ENCODE measurements at regions not wholly inside any gene's neighbourhood (a gene's known extent, or its start where the extent isn't known, plus 50 kb on each side); places are given as distances from the start of the nearest gene placed in this dataset.

GRCh38 chr6:14857501-14857900 lies 388.4 kb upstream of the JARID2 start:
- TF ChIP-seq, protein P1, sequence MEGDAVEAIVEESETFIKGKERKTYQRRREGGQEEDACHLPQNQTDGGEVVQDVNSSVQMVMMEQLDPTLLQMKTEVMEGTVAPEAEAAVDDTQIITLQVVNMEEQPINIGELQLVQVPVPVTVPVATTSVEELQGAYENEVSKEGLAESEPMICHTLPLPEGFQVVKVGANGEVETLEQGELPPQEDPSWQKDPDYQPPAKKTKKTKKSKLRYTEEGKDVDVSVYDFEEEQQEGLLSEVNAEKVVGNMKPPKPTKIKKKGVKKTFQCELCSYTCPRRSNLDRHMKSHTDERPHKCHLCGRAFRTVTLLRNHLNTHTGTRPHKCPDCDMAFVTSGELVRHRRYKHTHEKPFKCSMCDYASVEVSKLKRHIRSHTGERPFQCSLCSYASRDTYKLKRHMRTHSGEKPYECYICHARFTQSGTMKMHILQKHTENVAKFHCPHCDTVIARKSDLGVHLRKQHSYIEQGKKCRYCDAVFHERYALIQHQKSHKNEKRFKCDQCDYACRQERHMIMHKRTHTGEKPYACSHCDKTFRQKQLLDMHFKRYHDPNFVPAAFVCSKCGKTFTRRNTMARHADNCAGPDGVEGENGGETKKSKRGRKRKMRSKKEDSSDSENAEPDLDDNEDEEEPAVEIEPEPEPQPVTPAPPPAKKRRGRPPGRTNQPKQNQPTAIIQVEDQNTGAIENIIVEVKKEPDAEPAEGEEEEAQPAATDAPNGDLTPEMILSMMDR (IDR thresholded peaks at IDR 0.05 in 4 of 5, conservative IDR thresholded peaks at IDR 0.05 in 1 of 5), result no peak
- no peak for TF ChIP-seq POLR2A (IDR thresholded peaks at IDR 0.05)
